ENCODE measurements at regions not wholly inside any gene's neighbourhood (a gene's known extent, or its start where the extent isn't known, plus 50 kb on each side); places are given as distances from the start of the nearest gene placed in this dataset.
"Not testable (repeated sequence)": the region's sequence is repeated elsewhere in the genome, so short reads cannot be mapped to it uniquely, and the experiment has no call there.

- Histone ChIP-seq H3K4me3 (ENCODE audit: low read length) (no peak overlapping the region), H3K27ac (ENCODE audit: low read depth, low read length) (no peak overlapping the region), H3K9ac (ENCODE audit: low read depth, low read length) (no peak overlapping the region), H3K36me3 (ENCODE audit: insufficient read depth, low read length) (no peaks in the 10 kb centered on the region), H3K9me3 (ENCODE audit: insufficient read depth, low read depth, low read length) (no peaks in the 10 kb centered on the region), H3K4me1 (ENCODE audit: insufficient read depth, low read length) (no peaks in the 10 kb centered on the region), H3K27me3 (ENCODE audit: insufficient read depth, low read length) (no peaks in the 10 kb centered on the region)
- 97% methylated on average over 1 of the region's 1 CpG for WGBS
Observed at GRCh38 chr5:62183727-62184126, 122.3 kb upstream of the KIF2A start.

GRCh38 chr5:62184444-62184843 lies 121.6 kb upstream of the KIF2A start:
- no peaks in the 10 kb centered on the region for H3K9me3 ChIP-seq (ENCODE audit: insufficient read depth, low read depth, low read length)
- H3K36me3 ChIP-seq (ENCODE audit: insufficient read depth, low read length): no peaks in the 10 kb centered on the region
- H3K27ac ChIP-seq (ENCODE audit: low read depth, low read length): no peak overlapping the region
- no peaks in the 10 kb centered on the region for H3K4me1 ChIP-seq (ENCODE audit: insufficient read depth, low read length)
- H3K9ac ChIP-seq (ENCODE audit: low read depth, low read length): no peak overlapping the region
- H3K4me3 ChIP-seq (ENCODE audit: low read length): no peak overlapping the region
- WGBS: 100% methylated on average over 1 of the region's 1 CpG
- H3K27me3 ChIP-seq (ENCODE audit: insufficient read depth, low read length): no peaks in the 10 kb centered on the region

- Histone ChIP-seq H3K4me3 (ENCODE audit: low read length) (no peak overlapping the region), H3K9ac (ENCODE audit: low read depth, low read length) (no peak overlapping the region), H3K36me3 (ENCODE audit: insufficient read depth, low read length) (no peaks in the 10 kb centered on the region), H3K27ac (ENCODE audit: low read depth, low read length) (no peak overlapping the region), H3K27me3 (ENCODE audit: insufficient read depth, low read length) (no peaks in the 10 kb centered on the region), H3K9me3 (ENCODE audit: insufficient read depth, low read depth, low read length) (peaks cover 22% of the 10 kb centered on the region), H3K4me1 (ENCODE audit: insufficient read depth, low read length) (no peaks in the 10 kb centered on the region)
- 86% methylated on average over 1 of the region's 2 CpGs for WGBS
Observed at GRCh38 chr5:62190173-62190572, 115.8 kb upstream of the KIF2A start.

- Histone ChIP-seq H3K27ac (ENCODE audit: low read depth, low read length) (no peak overlapping the region), H3K9me3 (ENCODE audit: insufficient read depth, low read depth, low read length) (peaks cover 22% of the 10 kb centered on the region), H3K9ac (ENCODE audit: low read depth, low read length) (no peak overlapping the region), H3K4me1 (ENCODE audit: insufficient read depth, low read length) (no peaks in the 10 kb centered on the region), H3K36me3 (ENCODE audit: insufficient read depth, low read length) (no peaks in the 10 kb centered on the region), H3K27me3 (ENCODE audit: insufficient read depth, low read length) (no peaks in the 10 kb centered on the region), H3K4me3 (ENCODE audit: low read length) (no peak overlapping the region)
- WGBS: 0% methylated on average over 1 of the region's 1 CpG
Observed at GRCh38 chr5:62190931-62191330, 115.1 kb upstream of the KIF2A start.

GRCh38 chr5:62192958-62193357 lies 113.0 kb upstream of the KIF2A start:
- no peak overlapping the region for H3K9ac ChIP-seq (ENCODE audit: low read depth, low read length)
- H3K9me3 ChIP-seq (ENCODE audit: insufficient read depth, low read depth, low read length): peaks cover 22% of the 10 kb centered on the region
- WGBS: 87% methylated on average over 1 of the region's 1 CpG
- H3K27ac ChIP-seq (ENCODE audit: low read depth, low read length): no peak overlapping the region
- H3K4me1 ChIP-seq (ENCODE audit: insufficient read depth, low read length): no peaks in the 10 kb centered on the region
- H3K27me3 ChIP-seq (ENCODE audit: insufficient read depth, low read length): no peaks in the 10 kb centered on the region
- no peak overlapping the region for H3K4me3 ChIP-seq (ENCODE audit: low read length)
- H3K36me3 ChIP-seq (ENCODE audit: insufficient read depth, low read length): no peaks in the 10 kb centered on the region

- not testable (repeated sequence) for H3K27me3 ChIP-seq (ENCODE audit: insufficient read depth, low read length); H3K4me1 ChIP-seq (ENCODE audit: insufficient read depth, low read length); H3K4me3 ChIP-seq (ENCODE audit: low read length); H3K36me3 ChIP-seq (ENCODE audit: insufficient read depth, low read length); H3K9ac ChIP-seq (ENCODE audit: low read depth, low read length); H3K27ac ChIP-seq (ENCODE audit: low read depth, low read length)
- 85% methylated on average over 4 of the region's 5 CpGs for WGBS
- peaks cover 22% of the 10 kb centered on the region for H3K9me3 ChIP-seq (ENCODE audit: insufficient read depth, low read depth, low read length)
Observed at GRCh38 chr5:62196532-62196931, 109.5 kb upstream of the KIF2A start.

- Histone ChIP-seq H3K36me3 (ENCODE audit: insufficient read depth, low read length) (no peaks in the 10 kb centered on the region), H3K27ac (ENCODE audit: low read depth, low read length) (no peak overlapping the region), H3K9ac (ENCODE audit: low read depth, low read length) (no peak overlapping the region), H3K9me3 (ENCODE audit: insufficient read depth, low read depth, low read length) (peaks cover 14% of the 10 kb centered on the region), H3K4me3 (ENCODE audit: low read length) (no peak overlapping the region), H3K27me3 (ENCODE audit: insufficient read depth, low read length) (no peaks in the 10 kb centered on the region), H3K4me1 (ENCODE audit: insufficient read depth, low read length) (no peaks in the 10 kb centered on the region)
- 91% methylated on average over 2 of the region's 2 CpGs for WGBS
Observed at GRCh38 chr5:62197697-62198096, 108.3 kb upstream of the KIF2A start.

- H3K36me3 ChIP-seq (ENCODE audit: insufficient read depth, low read length): no peaks in the 10 kb centered on the region
- no peaks in the 10 kb centered on the region for H3K4me1 ChIP-seq (ENCODE audit: insufficient read depth, low read length)
- H3K27ac ChIP-seq (ENCODE audit: low read depth, low read length): no peak overlapping the region
- H3K9me3 ChIP-seq (ENCODE audit: insufficient read depth, low read depth, low read length): peaks cover 6% of the 10 kb centered on the region; the same call in 1 of the 2 replicates
- no peaks in the 10 kb centered on the region for H3K27me3 ChIP-seq (ENCODE audit: insufficient read depth, low read length)
- no peak overlapping the region for H3K9ac ChIP-seq (ENCODE audit: low read depth, low read length)
- H3K4me3 ChIP-seq (ENCODE audit: low read length): no peak overlapping the region
- WGBS: 97% methylated on average over 2 of the region's 2 CpGs
Observed at GRCh38 chr5:62198421-62198820, 107.6 kb upstream of the KIF2A start.

GRCh38 chr5:62199792-62200716 lies 106.0 kb upstream of the KIF2A start:
- H3K4me1 ChIP-seq (ENCODE audit: insufficient read depth, low read length): no peaks in the 10 kb centered on the region
- 94% methylated on average over 7 of the region's 7 CpGs for WGBS

GRCh38 chr5:62206150-62206829 lies 99.7 kb upstream of the KIF2A start:
- no peak overlapping the region for H3K9ac ChIP-seq (ENCODE audit: low read depth, low read length)
- WGBS: 58% methylated on average over 8 of the region's 9 CpGs
- H3K27ac ChIP-seq (ENCODE audit: low read depth, low read length): no peak overlapping the region

More at GRCh38 chr5:62199792-62200716, 106.0 kb upstream of the KIF2A start:
- Histone ChIP-seq H3K9me3 (ENCODE audit: insufficient read depth, low read depth, low read length) (no peaks in the 10 kb centered on the region), H3K36me3 (ENCODE audit: insufficient read depth, low read length) (no peaks in the 10 kb centered on the region), H3K4me3 (ENCODE audit: low read length) (no peak overlapping the region), H3K27me3 (ENCODE audit: insufficient read depth, low read length) (no peaks in the 10 kb centered on the region), H3K9ac (ENCODE audit: low read depth, low read length) (no peak overlapping the region), H3K27ac (ENCODE audit: low read depth, low read length) (no peak overlapping the region)

GRCh38 chr5:62208218-62208852 lies 97.7 kb upstream of the KIF2A start:
- Histone ChIP-seq H3K4me1 (ENCODE audit: insufficient read depth, low read length) (0 out of 2 replicates have a peak, but pooled peaks cover 9% of the 10 kb centered on the region), H3K27ac (ENCODE audit: low read depth, low read length) (no peak overlapping the region), H3K4me3 (ENCODE audit: low read length) (no peak overlapping the region), H3K36me3 (ENCODE audit: insufficient read depth, low read length) (no peaks in the 10 kb centered on the region), H3K9ac (ENCODE audit: low read depth, low read length) (no peak overlapping the region), H3K27me3 (ENCODE audit: insufficient read depth, low read length) (no peaks in the 10 kb centered on the region), H3K9me3 (ENCODE audit: insufficient read depth, low read depth, low read length) (no peaks in the 10 kb centered on the region)
- 38% methylated on average over 10 of the region's 10 CpGs for WGBS

More at GRCh38 chr5:62206150-62206829, 99.7 kb upstream of the KIF2A start:
- Histone ChIP-seq H3K27me3 (ENCODE audit: insufficient read depth, low read length) (no peaks in the 10 kb centered on the region), H3K36me3 (ENCODE audit: insufficient read depth, low read length) (no peaks in the 10 kb centered on the region), H3K4me1 (ENCODE audit: insufficient read depth, low read length) (0 out of 2 replicates have a peak, but pooled peaks cover 9% of the 10 kb centered on the region), H3K4me3 (ENCODE audit: low read length) (no peak overlapping the region), H3K9me3 (ENCODE audit: insufficient read depth, low read depth, low read length) (no peaks in the 10 kb centered on the region)
